WTC11 (cell line): ENCODE measurements at regions not wholly inside any gene's neighbourhood (a gene's known extent, or its start where the extent isn't known, plus 50 kb on each side); places are given as distances from the start of the nearest gene placed in this dataset.

Experiments
- AFF4 ChIP-seq: sonication (generic); formaldehyde crosslinking; IDR thresholded peaks from 2 replicates; pipeline ENCODE4 v1.8.1; 2023; ENCODE audit warnings: mild to moderate bottlenecking, missing genetic modification reagents, borderline replicate concordance
- FOXJ3 ChIP-seq: sonication (generic); formaldehyde crosslinking; IDR thresholded peaks from 2 replicates; pipeline ENCODE4 v1.9.0; 2021; ENCODE audit warnings: missing genetic modification reagents, mild to moderate bottlenecking, borderline replicate concordance
- TCF7 ChIP-seq: sonication (generic); formaldehyde crosslinking; IDR thresholded peaks from 2 replicates; pipeline ENCODE4 v1.8.0; 2022; ENCODE audit warnings: mild to moderate bottlenecking, low read depth, missing genetic modification reagents, moderate library complexity
- TEAD4 ChIP-seq: sonication (generic); formaldehyde crosslinking; IDR thresholded peaks from 2 replicates; pipeline ENCODE4 v1.8.0; 2022; ENCODE audit warnings: mild to moderate bottlenecking, missing genetic modification reagents
- USF2 ChIP-seq: sonication (generic); formaldehyde crosslinking; IDR thresholded peaks from 2 replicates; pipeline ENCODE4 v1.8.1; 2023; ENCODE audit warnings: mild to moderate bottlenecking, missing genetic modification reagents, moderate library complexity
- ZBTB21 ChIP-seq: sonication (generic); formaldehyde crosslinking; IDR thresholded peaks from 2 replicates; pipeline ENCODE4 v1.8.1; 2023; ENCODE audit warnings: mild to moderate bottlenecking, missing genetic modification reagents, borderline replicate concordance
- TF ChIP-seq, protein P1 (sequence below): fragments of 200-600 bp; IDR thresholded peaks from 2 replicates; pipeline ENCODE4 v1.8.0; 2022; ENCODE audit warnings: antibody characterized with exemption

GRCh38 chr4:87910795-87911194 lies 64.7 kb upstream of the SPP1 start:
- TF ChIP-seq ZBTB21 (CRISPR knock-in tag) (no peak), AFF4 (CRISPR knock-in tag) (no peak), TEAD4 (CRISPR knock-in tag) (no peak), USF2 (CRISPR knock-in tag) (no peak), FOXJ3 (CRISPR knock-in tag) (no peak), TCF7 (CRISPR knock-in tag) (no peak)
- TF ChIP-seq, protein P1, sequence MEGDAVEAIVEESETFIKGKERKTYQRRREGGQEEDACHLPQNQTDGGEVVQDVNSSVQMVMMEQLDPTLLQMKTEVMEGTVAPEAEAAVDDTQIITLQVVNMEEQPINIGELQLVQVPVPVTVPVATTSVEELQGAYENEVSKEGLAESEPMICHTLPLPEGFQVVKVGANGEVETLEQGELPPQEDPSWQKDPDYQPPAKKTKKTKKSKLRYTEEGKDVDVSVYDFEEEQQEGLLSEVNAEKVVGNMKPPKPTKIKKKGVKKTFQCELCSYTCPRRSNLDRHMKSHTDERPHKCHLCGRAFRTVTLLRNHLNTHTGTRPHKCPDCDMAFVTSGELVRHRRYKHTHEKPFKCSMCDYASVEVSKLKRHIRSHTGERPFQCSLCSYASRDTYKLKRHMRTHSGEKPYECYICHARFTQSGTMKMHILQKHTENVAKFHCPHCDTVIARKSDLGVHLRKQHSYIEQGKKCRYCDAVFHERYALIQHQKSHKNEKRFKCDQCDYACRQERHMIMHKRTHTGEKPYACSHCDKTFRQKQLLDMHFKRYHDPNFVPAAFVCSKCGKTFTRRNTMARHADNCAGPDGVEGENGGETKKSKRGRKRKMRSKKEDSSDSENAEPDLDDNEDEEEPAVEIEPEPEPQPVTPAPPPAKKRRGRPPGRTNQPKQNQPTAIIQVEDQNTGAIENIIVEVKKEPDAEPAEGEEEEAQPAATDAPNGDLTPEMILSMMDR, result no peak
